Right atrium auricular region (tissue), 2 donors: ENCODE measurements at regions not wholly inside any gene's neighbourhood (a gene's known extent, or its start where the extent isn't known, plus 50 kb on each side); places are given as distances from the start of the nearest gene placed in this dataset.

Source experiments
- DNase-seq: peaks from one replicate; pipeline ENCODE4 v3.0.0-alpha.2; 2019; ENCODE audit warnings: low spot score
- H3K27ac ChIP-seq, 2 donors: fragments of 200-600 bp; sonication (generic); 1 replicate in 1 of 2; 2 replicates in 1 of 2; pipeline ENCODE4 v1.5.1; 2016 to 2019
- H3K27me3 ChIP-seq, 2 donors: fragments of 200-600 bp; sonication (generic); one replicate each; pipeline versions ENCODE4 v1.5.1 to v1.6.0; 2017 to 2019
- H3K36me3 ChIP-seq: fragments of 200-600 bp; sonication (generic); one replicate; pipeline ENCODE4 v1.5.1; 2016
- H3K4me1 ChIP-seq, 2 donors: fragments of 200-600 bp; sonication (generic); one replicate each; pipeline versions ENCODE4 v1.5.1 to v1.6.0; 2017 to 2019
- H3K4me3 ChIP-seq, 2 donors: fragments of 200-600 bp; sonication (generic); 1 replicate in 1 of 2; 2 replicates in 1 of 2; pipeline ENCODE4 v1.5.1; 2017 to 2019; ENCODE audit warnings: mild to moderate bottlenecking in 1 of 2, moderate library complexity in 1 of 2
- H3K9me3 ChIP-seq, 2 donors: fragments of 200-600 bp; sonication (generic); one replicate each; pipeline ENCODE4 v1.5.1; 2019
- CTCF ChIP-seq, 2 donors: fragments of 200-600 bp; sonication (generic); IDR thresholded peaks; one replicate each; pipeline ENCODE4 v1.5.1; 2019; ENCODE audit warnings: antibody characterized with exemption in 2 of 2

GRCh38 chr4:54924891-54925290, 200.5 kb downstream of the KDR start:
- H3K9me3 ChIP-seq, result peaks cover 0 to 19% of the 10 kb centered on the region in 2 donors
- no peaks in the 10 kb centered on the region for H3K27me3 ChIP-seq
- H3K4me1 ChIP-seq, result peaks cover 0 to 10% of the 10 kb centered on the region in 2 donors
- no peak for DNase-seq
- no peak overlapping the region for H3K4me3 ChIP-seq
- H3K27ac ChIP-seq, result no peak overlapping the region
- H3K36me3 ChIP-seq, result no peaks in the 10 kb centered on the region
- no peak for TF ChIP-seq CTCF (IDR thresholded peaks at IDR 0.05)

GRCh38 chr4:54915276-54915675, 210.1 kb downstream of the KDR start:
- no peak for DNase-seq
- TF ChIP-seq CTCF (IDR thresholded peaks at IDR 0.05), result no peak

GRCh38 chr4:54914781-54915180, 210.6 kb downstream of the KDR start:
- no peak for TF ChIP-seq CTCF (IDR thresholded peaks at IDR 0.05)
- H3K27me3 ChIP-seq, result no peaks in the 10 kb centered on the region
- no peak overlapping the region for H3K4me3 ChIP-seq
- H3K4me1 ChIP-seq, result peaks cover 0 to 13% of the 10 kb centered on the region in 2 donors
- H3K9me3 ChIP-seq, result no peaks in the 10 kb centered on the region
- H3K27ac ChIP-seq, result no peak overlapping the region
- H3K36me3 ChIP-seq, result no peaks in the 10 kb centered on the region
- DNase-seq, result no peak

More at GRCh38 chr4:54915276-54915675, 210.1 kb downstream of the KDR start:
- H3K27ac ChIP-seq, result no peak overlapping the region
- H3K27me3 ChIP-seq, result no peaks in the 10 kb centered on the region
- peaks cover 0 to 13% of the 10 kb centered on the region in 2 donors for H3K4me1 ChIP-seq
- no peak overlapping the region for H3K4me3 ChIP-seq
- no peaks in the 10 kb centered on the region for H3K36me3 ChIP-seq
- H3K9me3 ChIP-seq, result no peaks in the 10 kb centered on the region

- Histone ChIP-seq H3K4me1 (peaks cover 0 to 13% of the 10 kb centered on the region in 2 donors), H3K4me3 (no peak overlapping the region), H3K27me3 (no peaks in the 10 kb centered on the region), H3K9me3 (no peaks in the 10 kb centered on the region), H3K36me3 (no peaks in the 10 kb centered on the region), H3K27ac (peak overlapping the region in 1 of 2 donors; percentile 20)
- TF ChIP-seq CTCF (IDR thresholded peaks at IDR 0.05), result no peak
- DNase-seq, result no peak
Measured at GRCh38 chr4:54913751-54914526, 211.5 kb downstream of the KDR start.

GRCh38 chr4:54912155-54912554, 213.2 kb downstream of the KDR start:
- Histone ChIP-seq H3K27me3 (no peaks in the 10 kb centered on the region), H3K36me3 (no peaks in the 10 kb centered on the region), H3K4me1 (peaks cover 0 to 13% of the 10 kb centered on the region in 2 donors), H3K27ac (no peak overlapping the region), H3K9me3 (peaks cover 0 to 7% of the 10 kb centered on the region in 2 donors), H3K4me3 (no peak overlapping the region)
- no peak for DNase-seq
- TF ChIP-seq CTCF (IDR thresholded peaks at IDR 0.05), result no peak
